HepG2 (cell line): ENCODE measurements at regions not wholly inside any gene's neighbourhood (a gene's known extent, or its start where the extent isn't known, plus 50 kb on each side); places are given as distances from the start of the nearest gene placed in this dataset.

Experiments used
- CCDC6 ChIP-seq: sonication (generic); formaldehyde crosslinking; IDR thresholded peaks from 2 replicates; pipeline ENCODE4 v1.8.1; 2022; ENCODE audit warnings: mild to moderate bottlenecking, missing genetic modification reagents, moderate library complexity
- MBNL3 ChIP-seq: fragments of 250-450 bp; sonication (Bioruptor Pico); conservative IDR thresholded peaks from 2 replicates; pipeline ENCODE4 v1.8.0; 2022; ENCODE audit warnings: mild to moderate bottlenecking, inconsistent platforms
- NFE2 ChIP-seq: sonication (generic); formaldehyde crosslinking; IDR thresholded peaks from 2 replicates; pipeline ENCODE4 v1.4.0; 2020; ENCODE audit warnings: missing genetic modification reagents
- NR2F6 ChIP-seq, 2 experiments: IDR thresholded peaks; 2 replicates each; pipeline ENCODE4 v1.6.1; 2016; ENCODE audit warnings: antibody characterized with exemption in 1 of 2, mild to moderate bottlenecking in 1 of 2
- TAF1 ChIP-seq: sonication (generic); formaldehyde crosslinking; IDR thresholded peaks from 2 replicates; pipeline ENCODE4 v1.4.0; 2020; ENCODE audit warnings: missing genetic modification reagents
- ZNF569 ChIP-seq: sonication (generic); formaldehyde crosslinking; IDR thresholded peaks from 2 replicates; pipeline ENCODE4 v1.5.0; 2020; ENCODE audit warnings: mild to moderate bottlenecking, missing genetic modification reagents, moderate library complexity, borderline replicate concordance
- TF ChIP-seq, protein P1 (sequence below): sonication (generic); formaldehyde crosslinking; IDR thresholded peaks from 2 replicates; pipeline ENCODE4 v1.5.0; 2020; ENCODE audit warnings: missing genetic modification reagents
- TF ChIP-seq, protein P2 (sequence below): sonication (generic); formaldehyde crosslinking; IDR thresholded peaks from 2 replicates; pipeline ENCODE4 v1.5.0; 2020; ENCODE audit warnings: missing genetic modification reagents, mild to moderate bottlenecking, borderline replicate concordance
- TF ChIP-seq, protein P3 (sequence below): sonication (generic); formaldehyde crosslinking; IDR thresholded peaks from 2 replicates; pipeline ENCODE4 v1.5.1; 2020; ENCODE audit warnings: mild to moderate bottlenecking, missing genetic modification reagents, borderline replicate concordance
- TF ChIP-seq, protein P4 (sequence below): IDR thresholded peaks from 2 replicates; pipeline ENCODE4 v1.6.1; 2016; ENCODE audit warnings: low read depth
- TF ChIP-seq, protein P5 (sequence below): IDR thresholded peaks from 2 replicates; pipeline ENCODE4 v1.6.1; 2016; ENCODE audit warnings: missing compliant biosample characterization, missing genetic modification reagents, borderline replicate concordance
- TF ChIP-seq, protein P6 (sequence below): sonication (generic); formaldehyde crosslinking; IDR thresholded peaks from 2 replicates; pipeline ENCODE4 v1.4.0; 2020; ENCODE audit warnings: low read depth, mild to moderate bottlenecking, missing genetic modification reagents

DNA sequence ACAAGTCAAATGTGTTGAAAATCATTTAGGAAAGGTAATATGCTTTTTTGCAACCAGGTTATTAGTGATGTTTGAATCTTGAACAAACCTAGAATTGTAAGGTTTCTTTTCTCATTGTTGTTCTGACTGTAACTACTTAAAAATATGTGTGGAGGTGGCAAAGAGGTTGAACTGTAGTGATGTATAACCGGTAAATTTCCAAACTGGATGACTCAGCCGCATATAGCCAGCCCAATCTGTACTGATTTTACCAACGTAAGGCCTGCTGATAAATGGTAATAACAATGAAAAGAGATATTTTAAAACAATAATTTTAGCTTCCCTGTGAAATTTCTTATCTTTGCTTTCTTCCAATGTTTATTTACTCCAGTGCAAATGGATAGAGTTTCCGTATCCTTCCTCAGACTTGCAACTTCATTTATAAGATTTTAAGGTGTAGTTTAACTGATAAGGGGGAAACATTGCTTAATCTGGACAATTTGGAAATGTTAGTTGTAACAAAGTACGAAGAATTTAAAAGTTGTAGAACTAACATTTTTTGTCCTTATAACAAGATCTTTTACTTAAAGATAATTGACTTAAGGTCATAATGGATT, 1170.4 kb upstream of the ZEB2 start (continued):
- TF ChIP-seq, protein P1, sequence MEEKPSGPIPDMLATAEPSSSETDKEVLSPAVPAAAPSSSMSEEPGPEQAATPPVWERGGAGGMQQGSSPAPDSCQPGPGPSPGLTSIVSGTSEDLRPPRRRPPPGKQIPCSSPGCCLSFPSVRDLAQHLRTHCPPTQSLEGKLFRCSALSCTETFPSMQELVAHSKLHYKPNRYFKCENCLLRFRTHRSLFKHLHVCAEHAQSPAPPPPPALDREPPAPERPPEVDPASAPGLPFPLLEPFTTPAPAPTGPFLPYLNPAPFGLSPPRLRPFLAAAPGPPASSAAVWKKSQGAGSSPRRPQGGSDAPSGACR (CRISPR knock-in tag): no peak
- TF ChIP-seq, protein P2, sequence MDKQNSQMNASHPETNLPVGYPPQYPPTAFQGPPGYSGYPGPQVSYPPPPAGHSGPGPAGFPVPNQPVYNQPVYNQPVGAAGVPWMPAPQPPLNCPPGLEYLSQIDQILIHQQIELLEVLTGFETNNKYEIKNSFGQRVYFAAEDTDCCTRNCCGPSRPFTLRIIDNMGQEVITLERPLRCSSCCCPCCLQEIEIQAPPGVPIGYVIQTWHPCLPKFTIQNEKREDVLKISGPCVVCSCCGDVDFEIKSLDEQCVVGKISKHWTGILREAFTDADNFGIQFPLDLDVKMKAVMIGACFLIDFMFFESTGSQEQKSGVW (CRISPR knock-in tag): no peak
- no peak for TF ChIP-seq TAF1 (CRISPR knock-in tag)
- no peak for TF ChIP-seq MBNL3 (CRISPR knock-in tag)
- no peak for TF ChIP-seq ZNF569 (CRISPR knock-in tag)
- TF ChIP-seq, protein P3, sequence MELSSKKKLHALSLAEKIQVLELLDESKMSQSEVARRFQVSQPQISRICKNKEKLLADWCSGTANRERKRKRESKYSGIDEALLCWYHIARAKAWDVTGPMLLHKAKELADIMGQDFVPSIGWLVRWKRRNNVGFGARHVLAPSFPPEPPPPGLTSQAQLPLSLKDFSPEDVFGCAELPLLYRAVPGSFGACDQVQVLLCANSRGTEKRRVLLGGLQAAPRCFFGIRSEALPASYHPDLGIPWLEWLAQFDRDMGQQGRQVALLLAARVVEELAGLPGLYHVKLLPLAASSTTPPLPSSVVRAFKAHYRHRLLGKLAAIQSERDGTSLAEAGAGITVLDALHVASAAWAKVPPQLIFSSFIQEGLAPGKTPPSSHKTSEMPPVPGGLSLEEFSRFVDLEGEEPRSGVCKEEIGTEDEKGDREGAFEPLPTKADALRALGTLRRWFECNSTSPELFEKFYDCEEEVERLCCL (CRISPR knock-in tag): no peak
- TF ChIP-seq, protein P4, sequence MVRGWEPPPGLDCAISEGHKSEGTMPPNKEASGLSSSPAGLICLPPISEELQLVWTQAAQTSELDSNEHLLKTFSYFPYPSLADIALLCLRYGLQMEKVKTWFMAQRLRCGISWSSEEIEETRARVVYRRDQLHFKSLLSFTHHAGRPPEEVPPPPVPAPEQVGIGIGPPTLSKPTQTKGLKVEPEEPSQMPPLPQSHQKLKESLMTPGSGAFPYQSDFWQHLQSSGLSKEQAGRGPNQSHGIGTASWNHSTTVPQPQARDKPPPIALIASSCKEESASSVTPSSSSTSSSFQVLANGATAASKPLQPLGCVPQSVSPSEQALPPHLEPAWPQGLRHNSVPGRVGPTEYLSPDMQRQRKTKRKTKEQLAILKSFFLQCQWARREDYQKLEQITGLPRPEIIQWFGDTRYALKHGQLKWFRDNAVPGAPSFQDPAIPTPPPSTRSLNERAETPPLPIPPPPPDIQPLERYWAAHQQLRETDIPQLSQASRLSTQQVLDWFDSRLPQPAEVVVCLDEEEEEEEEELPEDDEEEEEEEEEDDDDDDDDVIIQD (CRISPR knock-in tag): no peak
- TF ChIP-seq, protein P5, sequence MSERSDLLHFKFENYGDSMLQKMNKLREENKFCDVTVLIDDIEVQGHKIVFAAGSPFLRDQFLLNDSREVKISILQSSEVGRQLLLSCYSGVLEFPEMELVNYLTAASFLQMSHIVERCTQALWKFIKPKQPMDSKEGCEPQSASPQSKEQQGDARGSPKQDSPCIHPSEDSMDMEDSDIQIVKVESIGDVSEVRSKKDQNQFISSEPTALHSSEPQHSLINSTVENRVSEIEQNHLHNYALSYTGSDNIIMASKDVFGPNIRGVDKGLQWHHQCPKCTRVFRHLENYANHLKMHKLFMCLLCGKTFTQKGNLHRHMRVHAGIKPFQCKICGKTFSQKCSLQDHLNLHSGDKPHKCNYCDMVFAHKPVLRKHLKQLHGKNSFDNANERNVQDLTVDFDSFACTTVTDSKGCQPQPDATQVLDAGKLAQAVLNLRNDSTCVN (CRISPR knock-in tag): no peak
- no peak for TF ChIP-seq NFE2 (CRISPR knock-in tag)
- TF ChIP-seq, protein P6, sequence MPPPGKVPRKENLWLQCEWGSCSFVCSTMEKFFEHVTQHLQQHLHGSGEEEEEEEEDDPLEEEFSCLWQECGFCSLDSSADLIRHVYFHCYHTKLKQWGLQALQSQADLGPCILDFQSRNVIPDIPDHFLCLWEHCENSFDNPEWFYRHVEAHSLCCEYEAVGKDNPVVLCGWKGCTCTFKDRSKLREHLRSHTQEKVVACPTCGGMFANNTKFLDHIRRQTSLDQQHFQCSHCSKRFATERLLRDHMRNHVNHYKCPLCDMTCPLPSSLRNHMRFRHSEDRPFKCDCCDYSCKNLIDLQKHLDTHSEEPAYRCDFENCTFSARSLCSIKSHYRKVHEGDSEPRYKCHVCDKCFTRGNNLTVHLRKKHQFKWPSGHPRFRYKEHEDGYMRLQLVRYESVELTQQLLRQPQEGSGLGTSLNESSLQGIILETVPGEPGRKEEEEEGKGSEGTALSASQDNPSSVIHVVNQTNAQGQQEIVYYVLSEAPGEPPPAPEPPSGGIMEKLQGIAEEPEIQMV (CRISPR knock-in tag): no peak
- no peak for TF ChIP-seq CCDC6 (CRISPR knock-in tag)
- no peak for TF ChIP-seq NR2F6 (IDR thresholded peaks at IDR 0.05)
- no peak for TF ChIP-seq NR2F6 (CRISPR knock-in tag; IDR thresholded peaks at IDR 0.05)
- TF ChIP-seq, all 625 proteins: peak for 0
